Progenitor cell of endocrine pancreas (in vitro differentiated cells): ENCODE measurements at regions not wholly inside any gene's neighbourhood (a gene's known extent, or its start where the extent isn't known, plus 50 kb on each side); places are given as distances from the start of the nearest gene placed in this dataset.
"Not testable (repeated sequence)": the region's sequence is repeated elsewhere in the genome, so short reads cannot be mapped to it uniquely, and the experiment has no call there.

Experiments used
- DNase-seq: peaks from one replicate; pipeline ENCODE4 v3.0.0; 2021; ENCODE audit warnings: low spot score; ENCODE audit not compliant: unreplicated experiment
- H3K27ac Mint-ChIP-seq: 2 replicates; pipeline ENCODE4 v1.8.0; 2021; ENCODE audit warnings: mild to moderate bottlenecking, moderate library complexity, mixed read lengths
- H3K27me3 Mint-ChIP-seq: 2 replicates; pipeline ENCODE4 v1.8.0; 2021; ENCODE audit warnings: mixed read lengths
- H3K36me3 Mint-ChIP-seq: 2 replicates; pipeline ENCODE4 v1.8.0; 2022; ENCODE audit warnings: mixed read lengths; ENCODE audit not compliant: insufficient read depth
- H3K4me1 Mint-ChIP-seq: 2 replicates; pipeline ENCODE4 v1.8.0; 2021; ENCODE audit warnings: low read depth, mixed read lengths
- H3K4me3 Mint-ChIP-seq: 2 replicates; pipeline ENCODE4 v1.8.0; 2021; ENCODE audit warnings: low read depth, mild to moderate bottlenecking, moderate library complexity, mixed read lengths
- H3K9me3 Mint-ChIP-seq: 2 replicates; pipeline ENCODE4 v1.8.0; 2021; ENCODE audit warnings: low read depth, mixed read lengths
- CTCF ChIP-seq: fragments of 200-600 bp; sonication (generic); IDR thresholded peaks from one replicate; pipeline ENCODE4 v1.5.0; 2021; ENCODE audit warnings: antibody characterized with exemption, mild to moderate bottlenecking; ENCODE audit not compliant: unreplicated experiment

GRCh38 chr19:27865927-27866777, 1346.8 kb downstream of the UQCRFS1 start:
- Mint-ChIP-seq H3K27me3 (no peaks in the 10 kb centered on the region), H3K4me3 (no peak overlapping the region), H3K36me3 (no peaks in the 10 kb centered on the region), H3K4me1 (no peaks in the 10 kb centered on the region), H3K9me3 (peaks cover 44% of the 10 kb centered on the region), H3K27ac (no peak overlapping the region)
- no peak for DNase-seq
- no peak for TF ChIP-seq CTCF

DNA sequence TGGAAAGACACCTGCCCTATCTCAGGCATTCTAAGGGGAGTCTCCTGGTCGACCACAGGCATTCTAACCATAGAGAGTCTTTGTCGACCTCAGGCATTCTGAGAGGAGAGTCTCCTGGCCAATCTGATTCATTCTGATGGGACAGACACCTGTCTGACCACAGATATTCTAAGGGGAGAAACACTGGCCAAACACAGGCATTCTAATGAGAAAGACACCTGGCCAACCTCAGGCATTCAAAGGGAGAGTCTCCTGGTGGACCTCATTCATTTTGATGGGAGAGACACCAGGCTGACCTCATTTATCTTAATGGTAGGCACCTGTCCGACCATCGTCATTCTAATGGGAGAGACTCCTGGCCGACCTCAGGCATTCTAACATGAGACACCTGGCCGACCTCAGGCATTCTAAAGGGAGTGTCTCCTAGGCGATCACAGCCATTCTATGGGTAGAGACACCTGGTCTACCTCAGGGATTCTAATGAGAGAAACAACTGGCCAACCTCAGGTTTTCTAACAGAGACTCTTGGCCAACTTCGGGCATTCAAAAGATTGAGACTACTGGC, 1351.5 kb downstream of the UQCRFS1 start:
- DNase-seq: no peak
- Mint-ChIP-seq H3K36me3 (no peaks in the 10 kb centered on the region), H3K4me3 (no peak overlapping the region), H3K4me1 (no peaks in the 10 kb centered on the region), H3K9me3 (peaks cover 65% of the 10 kb centered on the region), H3K27ac (no peak overlapping the region), H3K27me3 (no peaks in the 10 kb centered on the region)
- TF ChIP-seq CTCF: no peak

- no peaks in the 10 kb centered on the region for H3K4me1 Mint-ChIP-seq
- no peaks in the 10 kb centered on the region for H3K27me3 Mint-ChIP-seq
- H3K4me3 Mint-ChIP-seq: no peak overlapping the region
- no peaks in the 10 kb centered on the region for H3K36me3 Mint-ChIP-seq
- no peak for TF ChIP-seq CTCF
- DNase-seq: no peak
- H3K27ac Mint-ChIP-seq: no peak overlapping the region
- H3K9me3 Mint-ChIP-seq: peaks cover 62% of the 10 kb centered on the region
Observed at GRCh38 chr19:27860309-27860934, 1352.5 kb downstream of the UQCRFS1 start.

DNA sequence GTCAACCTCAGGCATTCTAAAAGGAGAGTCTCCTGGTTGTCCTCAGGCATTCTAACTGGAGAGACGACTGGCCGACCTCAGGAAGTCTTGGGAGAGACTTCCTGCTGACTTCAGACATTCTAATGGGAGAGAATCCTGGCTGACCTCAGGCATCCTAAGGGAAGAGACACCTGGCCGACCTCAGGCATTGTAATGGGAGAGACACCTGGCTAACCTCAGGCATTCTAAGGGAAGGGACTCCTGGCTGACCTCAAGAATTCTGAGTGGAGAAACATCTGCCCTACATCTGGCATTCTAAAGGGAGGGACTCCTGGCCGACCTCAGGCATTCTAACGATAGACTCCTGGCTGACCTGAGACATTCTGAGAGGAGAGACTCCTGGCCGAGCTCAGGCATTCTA, 1353.3 kb downstream of the UQCRFS1 start:
- no peak overlapping the region for H3K4me3 Mint-ChIP-seq
- TF ChIP-seq CTCF: no peak
- H3K4me1 Mint-ChIP-seq: no peaks in the 10 kb centered on the region
- H3K9me3 Mint-ChIP-seq: peaks cover 65% of the 10 kb centered on the region
- no peaks in the 10 kb centered on the region for H3K27me3 Mint-ChIP-seq
- no peak for DNase-seq
- H3K27ac Mint-ChIP-seq: no peak overlapping the region
- no peaks in the 10 kb centered on the region for H3K36me3 Mint-ChIP-seq

DNA sequence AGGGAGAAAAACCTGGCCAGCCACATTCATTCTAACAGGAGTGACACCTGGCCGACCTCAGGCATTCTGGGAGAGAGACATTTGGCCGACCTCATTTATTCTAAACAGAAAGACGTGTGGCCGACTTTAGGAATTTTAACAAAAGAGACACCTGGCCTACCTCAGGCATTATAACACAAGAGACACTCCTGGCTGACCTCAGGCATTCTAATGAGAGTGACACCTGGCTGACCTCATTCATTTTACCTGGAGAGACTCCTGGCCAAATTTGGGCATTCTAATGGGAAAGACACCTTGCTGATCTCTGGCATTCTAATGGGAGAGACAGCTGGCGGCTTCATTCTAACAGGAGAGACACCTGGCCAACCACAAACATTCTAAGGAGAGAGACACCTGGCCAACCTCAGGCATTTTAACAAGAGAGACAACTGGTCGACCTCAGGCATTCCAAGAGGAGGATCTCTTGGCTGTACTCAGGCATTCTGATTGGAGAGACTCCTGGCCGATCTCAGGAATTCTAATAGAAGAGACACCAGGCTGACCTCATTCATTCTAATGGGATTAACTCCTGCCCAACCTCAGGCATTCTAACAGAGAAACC, 1353.9 kb downstream of the UQCRFS1 start:
- H3K9me3 Mint-ChIP-seq: peaks cover 69% of the 10 kb centered on the region
- H3K27ac Mint-ChIP-seq: no peak overlapping the region
- no peaks in the 10 kb centered on the region for H3K27me3 Mint-ChIP-seq
- H3K4me1 Mint-ChIP-seq: no peaks in the 10 kb centered on the region
- H3K4me3 Mint-ChIP-seq: no peak overlapping the region
- H3K36me3 Mint-ChIP-seq: no peaks in the 10 kb centered on the region
- no peak for TF ChIP-seq CTCF
- DNase-seq: no peak

DNA sequence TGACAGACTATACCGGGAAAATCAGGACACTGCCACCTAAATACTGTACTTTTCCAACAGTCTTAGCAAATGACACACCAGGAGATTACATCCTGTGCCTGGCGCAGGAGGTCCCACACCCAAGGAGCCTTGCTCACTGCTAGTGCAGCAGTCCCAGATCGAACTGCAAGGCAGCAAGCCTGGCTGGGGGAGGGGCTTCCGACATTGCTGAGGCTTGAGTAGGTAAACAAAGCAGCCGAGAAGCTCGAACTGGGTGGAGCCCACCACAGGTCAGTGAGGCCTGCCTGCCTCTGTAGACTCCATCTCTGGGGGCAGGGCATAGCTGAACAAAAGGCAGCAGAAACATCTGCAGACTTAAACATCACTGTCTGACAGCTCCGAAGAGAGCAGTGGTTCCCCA, 1360.0 kb downstream of the UQCRFS1 start:
- peaks cover 58% of the 10 kb centered on the region for H3K9me3 Mint-ChIP-seq
- DNase-seq, H3K27me3 Mint-ChIP-seq, H3K4me3 Mint-ChIP-seq, H3K27ac Mint-ChIP-seq, H3K4me1 Mint-ChIP-seq, H3K36me3 Mint-ChIP-seq: not testable (repeated sequence)
